ENCODE measurements at regions not wholly inside any gene's neighbourhood (a gene's known extent, or its start where the extent isn't known, plus 50 kb on each side); places are given as distances from the start of the nearest gene placed in this dataset.
A peak's percentile ranks its signal among the peaks of the same experiment; 100 is the strongest.

- Histone ChIP-seq H4K20me1 (ENCODE audit: insufficient read depth) (no peaks in the 10 kb centered on the region), H3K36me3 (replicated peaks in 1 of 2; ENCODE audit: control insufficient read depth in 1 of 2, insufficient read depth in 2 of 2, low read length in 1 of 2) (no peaks in the 10 kb centered on the region), H3K4me3 (ENCODE audit: low read depth in 2 of 2, low read length in 1 of 2) (no peak overlapping the region), H3K9me3 (no peaks in the 10 kb centered on the region), H3K9me2 (no peaks in the 10 kb centered on the region), H3K9ac (no peak overlapping the region), H3K4me1 (ENCODE audit: control insufficient read depth in 1 of 2, insufficient read depth in 2 of 2, low read depth in 1 of 2, low read length in 1 of 2) (peaks cover 0 to 12% of the 10 kb centered on the region in 2 experiments; a peak in 2 of 4 replicates), H2AFZ (ENCODE audit: low read depth) (no peak overlapping the region), H3F3A (replicated peaks; ENCODE audit: insufficient read depth) (no peaks in the 10 kb centered on the region), H3K27me3 (ENCODE audit: insufficient read depth) (no peaks in the 10 kb centered on the region), H3K27ac (ENCODE audit: low read depth in 2 of 2, low read length in 1 of 2) (no peak overlapping the region), H3K4me2 (no peak overlapping the region), H3K79me2 (ENCODE audit: insufficient read depth) (no peaks in the 10 kb centered on the region)
- 40% methylated on average over 8 of the region's 8 CpGs for WGBS (ENCODE audit: low lambda C conversion rate)
- TF ChIP-seq RAD21 (IDR thresholded peaks at IDR 0.05; ENCODE audit: low read length), result peak; percentile 17; the same call in 1 of the 2 replicates
- TF ChIP-seq IRF3 (IDR thresholded peaks at IDR 0.05; ENCODE audit: low read depth, low read length), result no peak
- no peak for TF ChIP-seq MXI1 (IDR thresholded peaks at IDR 0.05; ENCODE audit: low read depth, low read length)
- TF ChIP-seq REST (IDR thresholded peaks at IDR 0.05; ENCODE audit: low read depth, low read length), result no peak
- no peak for TF ChIP-seq RCOR1 (IDR thresholded peaks at IDR 0.05; ENCODE audit: low read length)
- POLR2A ChIA-PET, result no interaction called here
- CTCF ChIA-PET, result interaction anchor here (0.6 to 1.5 kb wide), 8 partner anchors 10 to 621 kb away, joined by 3 to 5 read pairs (median 4); no protein-coding TSS in a partner anchor
- DNase-seq, result peak; percentile 49
These were observed 418.1 kb downstream of the OCA2 start for GRCh38 chr15:27681038-27681437.

GRCh38 chr15:27679731-27680471 is 419.2 kb downstream of the OCA2 start:
- POLR2A ChIA-PET, result no interaction called here
- Histone ChIP-seq H3K79me2 (ENCODE audit: insufficient read depth) (no peaks in the 10 kb centered on the region), H3K9me3 (no peaks in the 10 kb centered on the region), H3K27me3 (ENCODE audit: insufficient read depth) (no peaks in the 10 kb centered on the region), H3F3A (replicated peaks; ENCODE audit: insufficient read depth) (no peaks in the 10 kb centered on the region), H2AFZ (ENCODE audit: low read depth) (no peak overlapping the region), H3K9ac (no peak overlapping the region), H3K4me3 (ENCODE audit: low read depth in 2 of 2, low read length in 1 of 2) (no peak overlapping the region), H3K4me2 (no peak overlapping the region), H4K20me1 (ENCODE audit: insufficient read depth) (no peaks in the 10 kb centered on the region), H3K4me1 (ENCODE audit: control insufficient read depth in 1 of 2, insufficient read depth in 2 of 2, low read depth in 1 of 2, low read length in 1 of 2) (peaks cover 0 to 12% of the 10 kb centered on the region in 2 experiments; a peak in 2 of 4 replicates), H3K27ac (ENCODE audit: low read depth in 2 of 2, low read length in 1 of 2) (peak overlapping the region in 1 of 2 experiments; percentile 6; a peak in 1 of 4 replicates), H3K9me2 (no peaks in the 10 kb centered on the region), H3K36me3 (replicated peaks in 1 of 2; ENCODE audit: control insufficient read depth in 1 of 2, insufficient read depth in 2 of 2, low read length in 1 of 2) (no peaks in the 10 kb centered on the region)
- WGBS (ENCODE audit: low lambda C conversion rate), result 42% methylated on average over 19 of the region's 19 CpGs
- CTCF ChIA-PET, result interaction anchor here (0.7 to 1.2 kb wide), 3 partner anchors 26 to 781 kb away, joined by 3 to 5 read pairs (median 4); no protein-coding TSS in a partner anchor
- no peak for TF ChIP-seq IRF3 (IDR thresholded peaks at IDR 0.05; ENCODE audit: low read depth, low read length)
- no peak for TF ChIP-seq EZH2phosphoT487 (IDR thresholded peaks at IDR 0.05; ENCODE audit: borderline replicate concordance, low read depth)
- no peak for TF ChIP-seq TAF1 (IDR thresholded peaks at IDR 0.05; ENCODE audit: borderline replicate concordance, low read depth, low read length)
- TF ChIP-seq FOXM1 (IDR thresholded peaks at IDR 0.05; ENCODE audit: low read depth), result no peak
- no peak for TF ChIP-seq SIN3A (IDR thresholded peaks at IDR 0.05; ENCODE audit: borderline replicate concordance, low read depth, low read length)
- no peak for TF ChIP-seq ZBTB33 (IDR thresholded peaks at IDR 0.05; ENCODE audit: borderline replicate concordance, low read depth)
- TF ChIP-seq POLR2AphosphoS5 (IDR thresholded peaks at IDR 0.05; ENCODE audit: low read depth, low read length), result no peak
- TF ChIP-seq USF2 (IDR thresholded peaks at IDR 0.05; ENCODE audit: borderline replicate concordance, low read depth, low read length), result no peak
- TF ChIP-seq TEAD4 (IDR thresholded peaks at IDR 0.05; ENCODE audit: borderline replicate concordance, insufficient read depth), result no peak
- no peak for TF ChIP-seq TCF12 (IDR thresholded peaks at IDR 0.05)
- TF ChIP-seq SMC3 (IDR thresholded peaks at IDR 0.05; ENCODE audit: low read depth, low read length), result no peak
- TF ChIP-seq ELF1 (IDR thresholded peaks at IDR 0.05), result no peak
- no peak for TF ChIP-seq MEF2A (IDR thresholded peaks at IDR 0.05; ENCODE audit: borderline replicate concordance, low read depth)
- no peak for TF ChIP-seq RAD21 (IDR thresholded peaks at IDR 0.05; ENCODE audit: low read length)
- DNase-seq, result peak; percentile 70
